Suppressor macrophage treated with lipopolysaccharide for 1 hour (primary cell): ENCODE measurements at regions not wholly inside any gene's neighbourhood (a gene's known extent, or its start where the extent isn't known, plus 50 kb on each side); places are given as distances from the start of the nearest gene placed in this dataset.
"Not testable (repeated sequence)": the region's sequence is repeated elsewhere in the genome, so short reads cannot be mapped to it uniquely, and the experiment has no call there.

Experiments
- DNase-seq, 3 donors: peaks; one replicate each; pipeline ENCODE4 v3.0.0-alpha.2; 2020 to 2022

DNA sequence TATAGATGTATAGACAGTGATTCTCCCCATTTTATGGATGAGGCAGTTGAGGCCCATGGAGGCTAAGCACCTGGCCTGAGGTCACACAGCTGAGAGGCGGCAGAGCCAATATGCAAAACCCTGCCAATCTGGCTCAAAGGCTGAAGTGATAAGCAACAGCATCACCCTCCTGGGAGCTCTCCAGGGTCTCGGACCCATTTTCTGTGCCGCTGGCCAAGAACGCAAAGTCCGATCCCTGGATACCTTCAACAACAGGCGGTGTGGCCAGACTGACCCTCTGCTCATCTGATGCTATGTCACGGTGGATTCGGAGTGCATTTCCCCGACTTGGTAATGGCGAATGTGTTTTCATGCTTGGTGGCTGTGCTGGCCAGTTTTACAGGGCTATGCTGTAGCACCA is 595.0 kb downstream of the TBC1D22A start:
- DNase-seq, result no peak

DNA sequence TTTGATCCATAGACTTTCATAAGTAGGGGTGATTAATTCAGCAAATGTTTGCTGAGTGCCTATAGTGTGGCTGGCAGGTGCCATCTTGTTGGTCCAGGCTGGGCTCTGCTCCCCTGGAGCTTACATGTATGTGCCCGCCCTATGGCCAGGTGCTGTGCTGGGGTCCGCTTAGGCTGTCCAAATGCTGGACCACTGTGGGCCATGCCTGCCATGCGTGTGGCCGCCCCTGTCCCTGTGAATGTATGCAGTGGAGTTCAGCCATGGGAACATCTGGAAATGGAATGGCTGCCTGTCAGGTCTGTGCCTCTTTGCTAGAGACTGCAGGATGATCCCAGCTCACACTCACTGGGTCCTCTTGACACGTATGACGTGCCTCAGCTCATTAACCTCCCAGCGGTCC is 594.6 kb downstream of the TBC1D22A start:
- no peak for DNase-seq

DNA sequence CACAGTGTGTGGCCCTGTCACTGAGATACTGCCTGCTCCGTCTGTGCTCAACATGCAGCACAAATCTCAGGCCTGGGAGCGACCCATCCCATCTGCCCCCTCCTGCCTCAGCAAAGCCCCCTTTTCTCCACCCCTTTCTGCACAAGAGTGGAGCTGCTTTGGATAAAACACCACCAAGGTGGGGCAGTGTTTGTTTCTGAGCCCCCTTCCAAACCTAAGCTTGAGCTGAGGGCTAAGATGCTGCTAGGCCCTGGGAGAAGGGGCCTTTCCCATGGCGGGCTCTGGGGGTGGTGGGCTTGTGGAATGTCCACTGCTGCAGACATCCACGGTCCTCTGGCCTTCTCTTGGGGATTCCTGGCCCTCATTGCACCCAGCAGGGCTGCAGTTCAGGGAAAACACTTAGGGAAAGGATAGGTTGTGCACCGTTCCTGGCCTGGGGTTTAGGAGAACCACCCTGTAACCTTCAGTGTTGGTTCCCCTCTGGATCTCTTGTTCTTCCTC is 594.1 kb downstream of the TBC1D22A start:
- DNase-seq, result no peak

DNA sequence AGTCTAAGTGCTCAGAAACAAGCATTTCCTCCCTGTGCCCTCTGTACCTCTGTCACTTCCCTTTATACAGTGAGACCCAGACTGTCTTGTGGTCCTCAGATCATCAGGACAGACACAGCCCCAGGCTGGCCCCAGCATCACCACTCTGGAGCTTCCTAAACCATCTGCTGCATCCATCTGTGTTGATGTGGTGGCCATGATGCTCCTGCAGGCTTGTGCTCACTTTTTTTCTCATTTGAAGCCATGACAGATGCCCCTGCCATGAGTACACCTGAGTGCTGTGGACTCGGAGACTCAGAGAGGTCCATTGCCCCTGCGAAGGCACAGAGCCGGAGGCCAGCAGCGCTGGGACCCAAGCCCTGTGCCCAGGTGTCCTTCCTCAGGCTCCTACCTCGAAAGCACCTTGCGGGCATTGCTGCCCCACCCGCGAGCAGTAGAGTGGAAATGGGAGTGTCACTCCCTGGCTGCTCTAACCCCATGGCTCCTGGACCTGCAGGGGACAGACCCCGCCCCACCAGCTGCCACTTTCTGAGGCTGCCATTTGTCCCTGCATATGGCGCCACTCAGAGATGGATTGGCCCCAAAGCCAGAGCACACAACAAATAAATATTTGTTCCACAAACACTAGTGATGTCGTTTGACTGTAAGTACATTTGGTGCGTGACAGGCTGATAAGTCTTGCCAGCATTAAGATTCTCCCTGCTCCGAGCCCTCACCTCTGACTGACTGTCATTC is 593.5 kb downstream of the TBC1D22A start:
- DNase-seq, result no peak

DNA sequence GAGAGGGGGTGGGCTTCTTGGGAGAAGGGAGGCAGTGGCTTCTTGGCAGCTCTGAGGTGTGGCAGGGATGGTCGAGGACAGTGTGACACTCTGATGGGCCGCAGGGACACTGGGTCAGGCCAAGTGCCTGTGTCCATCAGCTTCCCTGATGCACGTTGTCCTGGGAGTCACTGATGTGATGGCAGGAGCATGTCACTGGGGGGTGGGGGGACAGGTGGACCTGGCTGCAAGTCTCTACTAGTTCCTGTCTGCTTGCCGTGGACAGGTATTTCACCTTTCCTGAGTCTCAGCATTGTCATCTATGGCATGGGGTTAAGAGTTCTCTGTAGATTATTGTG is 592.9 kb downstream of the TBC1D22A start:
- no peak for DNase-seq

DNA sequence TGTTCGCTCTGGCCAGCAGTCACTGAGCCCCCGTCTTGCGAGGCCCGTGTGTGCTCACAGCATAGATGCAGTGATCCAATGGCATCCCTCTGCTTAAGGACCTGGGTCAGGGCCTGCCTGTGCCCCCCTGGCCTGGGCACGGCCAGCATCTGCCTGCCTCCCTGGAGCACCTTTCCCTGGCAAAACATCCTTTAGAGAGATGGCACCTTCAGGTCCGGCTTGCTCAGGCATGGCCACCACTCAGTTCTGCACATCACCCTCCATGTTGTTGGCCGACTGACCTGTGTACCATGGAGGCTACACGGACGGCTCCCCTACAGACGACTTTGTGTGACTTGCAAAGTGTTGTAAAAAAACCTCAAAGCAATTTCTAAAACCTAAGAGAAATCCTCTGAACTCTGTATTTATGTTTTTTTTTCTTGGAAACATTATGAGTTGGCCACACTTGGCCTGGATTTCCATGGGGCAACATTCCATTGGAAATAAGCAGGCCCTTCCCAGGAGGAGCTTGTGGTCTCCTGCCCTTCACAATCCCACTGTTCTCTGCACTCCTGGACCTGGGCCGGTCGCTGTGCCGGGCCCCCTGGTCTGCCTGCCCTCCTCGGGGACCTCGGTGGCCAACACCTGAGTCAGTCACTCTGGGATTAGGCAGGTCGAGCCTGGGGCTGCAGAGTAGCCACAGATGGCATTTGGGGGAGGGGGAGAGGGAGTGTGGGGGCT is 592.4 kb downstream of the TBC1D22A start:
- DNase-seq, result no peak

DNA sequence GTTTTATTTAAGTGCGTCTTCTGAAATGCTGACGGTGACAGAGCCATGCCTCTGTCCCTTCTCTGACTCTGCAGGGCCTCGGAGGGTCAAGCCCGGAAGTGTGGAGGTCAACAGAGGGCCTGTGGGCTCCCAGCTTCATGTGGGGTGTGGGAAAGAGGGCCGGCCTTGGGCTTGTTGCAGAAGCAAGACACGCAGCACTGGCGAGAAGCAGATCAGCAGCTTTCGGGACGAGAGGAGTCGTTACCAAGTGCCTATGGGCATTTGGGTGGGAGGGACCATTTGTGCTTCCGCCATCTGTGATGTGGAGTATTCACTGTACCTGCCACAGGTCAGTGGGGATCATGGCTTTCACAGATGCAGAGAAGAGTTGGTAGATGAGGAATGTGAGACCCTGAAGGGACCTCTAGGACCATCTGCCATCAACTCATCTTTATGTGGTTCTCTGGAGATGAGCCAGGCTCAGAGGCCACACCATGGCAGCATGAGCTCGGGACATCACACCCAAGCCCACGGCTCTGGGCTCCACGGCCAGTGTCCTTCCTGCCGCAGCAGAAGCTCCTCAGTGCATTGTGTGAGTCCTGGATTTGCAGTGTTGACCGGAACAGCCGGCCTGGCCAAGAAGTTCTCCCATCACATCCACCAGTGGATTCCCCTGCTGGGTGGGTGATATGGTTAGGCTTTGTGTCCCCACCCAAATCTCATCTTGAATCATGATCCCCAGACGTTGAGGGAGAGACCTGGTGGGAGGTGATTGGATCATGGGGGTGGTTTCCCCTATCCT is 590.7 kb downstream of the TBC1D22A start:
- no peak for DNase-seq

DNA sequence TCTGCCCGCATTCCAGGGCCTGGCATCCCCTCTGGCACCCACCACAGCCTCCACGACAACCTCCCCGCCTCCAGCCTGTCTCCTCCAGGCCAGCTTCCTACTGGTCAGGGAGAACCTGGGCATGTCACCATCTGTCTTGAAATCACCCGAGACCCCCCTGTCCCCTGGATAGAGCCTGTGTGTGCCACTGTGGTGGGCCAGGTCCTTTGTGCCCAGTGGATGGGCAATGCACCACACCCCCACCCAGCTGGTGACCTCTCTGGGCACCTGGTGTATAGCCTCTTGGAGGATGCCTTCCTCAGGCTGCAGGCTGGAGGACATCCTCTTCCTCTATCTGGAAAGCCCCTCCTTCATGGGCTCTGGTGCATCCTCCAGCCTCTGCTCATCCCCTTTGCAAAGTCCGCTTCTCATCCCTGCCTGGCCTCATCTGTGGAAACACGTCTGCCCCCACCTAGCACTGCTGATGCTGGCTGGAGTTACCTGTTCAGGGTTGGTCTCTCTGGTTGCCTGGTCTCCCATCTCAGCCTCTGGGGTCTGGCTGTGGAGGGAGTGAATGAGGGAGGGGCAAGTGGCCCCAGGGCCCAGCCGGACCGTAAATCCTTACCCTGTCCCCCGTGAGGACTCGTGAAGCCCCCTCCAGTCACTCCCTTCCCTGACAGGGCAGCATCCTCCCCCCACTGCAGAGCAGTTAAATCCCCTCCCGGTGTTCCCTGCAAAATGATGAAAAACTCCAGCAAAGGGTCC is 589.6 kb downstream of the TBC1D22A start:
- no peak for DNase-seq

DNA sequence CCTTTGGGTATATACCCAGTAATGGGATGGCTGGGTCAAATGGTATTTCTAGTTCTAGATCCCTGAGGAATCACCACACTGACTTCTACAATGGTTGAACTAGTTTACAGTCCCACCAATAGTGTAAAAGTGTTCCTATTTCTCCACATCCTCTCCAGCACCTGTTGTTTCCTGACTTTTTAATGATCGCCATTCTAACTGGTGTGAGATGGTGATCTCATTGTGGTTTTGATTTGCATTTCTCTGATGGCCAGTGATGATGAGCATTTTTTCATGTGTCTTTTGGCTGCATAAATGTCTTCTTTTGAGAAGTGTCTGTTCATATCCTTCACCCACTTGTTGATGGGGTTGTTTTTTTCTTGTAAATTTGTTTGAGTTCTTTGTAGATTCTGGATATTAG is 583.8 kb downstream of the TBC1D22A start:
- DNase-seq, result not testable (repeated sequence)

DNA sequence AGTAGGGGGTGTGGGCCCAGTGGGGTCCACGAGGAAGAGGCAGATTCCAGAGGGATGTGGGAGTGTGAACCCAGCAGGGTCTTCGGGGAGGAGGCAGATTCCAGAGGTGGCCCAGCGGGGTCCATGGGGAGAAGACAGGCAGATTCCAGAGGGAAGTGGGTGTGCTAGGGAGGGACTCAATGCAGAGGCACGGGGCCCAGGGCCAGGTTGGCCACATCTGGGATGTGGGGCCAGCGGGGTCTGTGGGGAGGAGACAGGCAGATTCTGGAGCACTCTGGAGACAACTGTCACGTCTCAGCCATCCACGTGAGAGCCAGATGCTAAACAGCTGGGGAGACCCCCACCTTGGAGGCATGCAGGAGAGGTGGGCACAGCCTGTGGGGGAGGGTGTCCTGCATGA is 582.6 kb downstream of the TBC1D22A start:
- no peak for DNase-seq

DNA sequence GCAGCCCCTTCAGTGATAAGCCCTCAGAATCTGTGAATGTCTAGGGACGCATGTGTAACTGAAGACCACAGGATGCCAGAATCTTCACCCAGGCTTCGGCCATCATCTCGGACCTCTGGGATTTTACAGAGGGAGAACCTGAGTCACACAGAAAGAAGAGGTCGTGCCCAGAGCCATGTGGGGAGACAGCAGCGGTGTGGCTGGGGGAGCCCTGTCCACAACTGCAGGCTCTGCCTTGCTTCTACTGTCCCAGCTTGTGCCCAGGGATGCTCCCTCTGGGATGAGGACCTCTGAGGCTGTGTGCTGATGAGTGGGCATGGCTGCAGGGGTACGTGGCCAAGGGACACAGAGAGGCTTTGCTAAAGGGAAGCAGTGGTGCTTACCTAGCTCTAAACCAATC is 582.0 kb downstream of the TBC1D22A start:
- no peak for DNase-seq

DNA sequence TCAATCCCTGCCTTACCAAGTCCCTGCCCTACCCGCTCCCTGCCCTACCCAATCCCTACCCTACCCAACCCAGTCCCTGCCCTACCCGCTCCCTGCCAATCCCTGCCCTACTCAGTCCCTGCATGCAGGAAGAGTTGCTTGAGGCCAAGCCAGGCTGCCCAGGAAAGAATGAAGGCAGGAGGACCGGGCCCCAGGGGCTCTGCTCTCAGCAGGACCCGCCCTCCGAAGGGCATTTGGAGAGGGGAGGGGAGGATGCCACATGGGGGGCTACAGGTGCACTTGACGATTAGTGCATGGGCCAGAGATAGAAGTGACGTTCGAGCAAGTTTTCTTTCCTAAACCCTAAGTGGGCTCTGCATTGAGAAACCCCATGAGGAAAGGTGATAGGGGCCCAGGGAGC is 581.2 kb downstream of the TBC1D22A start:
- no peak for DNase-seq

DNA sequence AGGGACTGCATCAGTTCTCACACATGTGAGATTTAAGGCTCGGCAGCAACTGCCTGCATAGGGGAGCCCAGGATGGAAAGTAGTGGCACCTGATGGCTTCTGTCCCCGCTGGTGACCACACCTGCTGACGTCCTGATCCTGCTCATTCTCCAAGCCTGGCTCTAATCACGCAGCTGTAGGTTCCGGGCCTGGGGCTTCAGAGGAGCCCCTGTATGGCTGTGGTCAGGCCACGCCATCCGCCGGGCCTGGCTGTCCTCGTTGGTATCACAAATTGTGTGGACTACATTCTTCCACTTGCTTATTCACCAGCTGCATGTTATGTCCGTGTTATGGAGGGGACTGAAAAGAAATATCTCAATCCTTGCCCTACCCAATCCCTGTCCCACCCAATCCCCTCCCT is 580.0 kb downstream of the TBC1D22A start:
- no peak for DNase-seq

DNA sequence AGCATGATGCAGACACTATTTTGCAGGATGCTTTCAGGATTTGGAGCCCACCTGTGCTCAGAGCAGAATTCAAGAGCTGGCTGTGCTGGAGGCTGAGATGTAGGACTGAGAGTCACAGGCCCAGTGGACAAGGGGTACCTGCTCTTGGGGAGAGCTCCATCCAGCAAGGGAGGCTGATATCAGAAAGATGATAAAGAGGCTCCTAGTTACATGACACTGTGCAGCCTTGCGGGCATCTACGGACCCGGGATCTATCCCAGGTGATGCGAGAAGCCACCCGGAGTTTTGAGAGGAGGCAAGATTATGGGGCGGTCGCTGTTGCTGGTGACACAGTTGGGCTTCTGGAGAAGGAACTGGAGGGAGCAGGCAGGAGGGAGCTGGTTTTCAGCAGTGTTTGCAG is 579.0 kb downstream of the TBC1D22A start:
- DNase-seq, result no peak

DNA sequence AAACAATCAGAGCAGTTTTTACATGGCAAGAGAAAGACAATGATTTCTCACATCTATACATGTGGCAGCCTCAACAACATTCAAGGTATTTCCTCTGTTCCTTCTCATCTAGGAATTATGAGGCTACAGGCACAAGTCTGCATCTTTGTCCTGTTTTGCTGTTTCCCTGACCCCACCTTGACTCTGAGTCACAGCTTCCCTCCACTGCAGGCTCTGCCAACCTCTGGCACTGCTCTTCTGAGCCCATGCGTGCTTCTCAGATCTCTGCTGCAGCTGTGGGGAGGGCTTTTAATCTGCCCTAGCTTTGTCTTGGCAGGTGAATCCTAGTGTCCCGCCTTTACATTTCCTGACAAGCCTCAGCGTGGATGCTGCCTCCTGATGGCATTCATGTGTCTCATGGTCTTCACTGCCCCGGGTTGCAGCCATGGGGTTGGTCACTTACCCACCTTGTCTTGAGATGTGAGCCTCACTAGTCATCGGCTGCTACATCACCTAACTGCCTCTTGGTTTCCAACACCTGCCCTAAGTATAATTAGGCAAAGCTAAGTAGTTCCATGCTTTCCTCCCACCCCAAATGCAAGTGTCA is 578.5 kb downstream of the TBC1D22A start:
- no peak for DNase-seq

DNA sequence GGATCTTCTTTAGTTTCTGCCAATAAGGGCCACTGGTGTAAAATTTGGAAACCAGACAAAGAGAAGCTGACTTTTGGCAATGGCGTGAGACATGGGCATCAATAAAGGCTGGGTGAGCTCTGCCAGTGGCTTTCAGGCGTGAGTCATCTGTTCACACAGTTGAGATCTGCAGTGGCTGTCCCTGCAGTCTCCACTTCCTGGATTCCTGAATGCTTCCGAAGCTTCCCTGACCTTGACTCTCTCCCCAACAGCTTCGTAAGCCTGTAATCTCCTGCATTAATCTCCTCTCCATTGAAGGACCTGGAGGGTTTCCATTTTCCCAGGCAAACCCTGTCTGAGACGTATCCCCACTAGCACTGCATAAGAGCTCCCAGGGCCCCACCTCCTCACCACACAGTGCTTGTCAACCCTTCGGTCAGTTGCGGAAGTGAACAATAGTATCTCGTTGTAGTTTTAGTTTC is 574.7 kb downstream of the TBC1D22A start:
- peak in 2 of 3 donors; percentile 19 to 34 for DNase-seq

DNA sequence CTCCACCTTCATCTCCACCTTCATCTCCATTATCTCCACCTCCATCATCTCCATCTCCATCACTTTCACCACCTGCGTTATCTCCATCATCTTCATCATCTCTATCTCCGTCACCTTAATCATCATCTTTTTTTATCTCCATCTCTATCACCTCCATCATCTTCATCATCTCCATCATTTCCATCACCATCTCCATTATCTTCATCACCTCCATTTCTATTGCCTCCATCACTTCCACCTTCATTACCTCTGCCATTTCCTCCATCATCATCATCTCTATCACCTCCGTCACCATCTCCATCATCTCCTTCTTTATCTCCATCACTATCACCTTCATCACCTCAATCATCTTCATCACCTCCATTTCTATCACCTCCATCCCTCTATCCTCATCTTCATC is 573.5 kb downstream of the TBC1D22A start:
- DNase-seq, result no peak

DNA sequence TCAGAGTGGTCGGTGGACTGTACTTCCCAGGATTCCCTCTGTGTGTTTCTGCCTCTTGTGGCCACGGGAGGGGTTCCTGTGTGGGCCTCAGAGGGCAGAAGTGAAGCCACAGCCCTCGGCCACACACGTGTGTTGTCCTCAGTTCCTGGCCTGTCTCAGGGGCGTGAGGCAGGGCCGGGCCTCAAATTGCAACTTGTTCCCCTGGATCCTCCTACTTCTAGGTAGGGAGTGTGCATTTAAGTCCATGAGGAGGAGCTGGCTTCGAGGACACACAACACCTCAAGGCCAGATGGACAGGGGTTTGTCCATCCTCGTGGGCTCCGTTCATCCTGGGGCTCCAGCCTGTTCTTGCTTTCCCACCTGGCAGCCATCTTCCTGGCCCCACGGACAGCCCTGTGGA is 573.0 kb downstream of the TBC1D22A start:
- no peak for DNase-seq

DNA sequence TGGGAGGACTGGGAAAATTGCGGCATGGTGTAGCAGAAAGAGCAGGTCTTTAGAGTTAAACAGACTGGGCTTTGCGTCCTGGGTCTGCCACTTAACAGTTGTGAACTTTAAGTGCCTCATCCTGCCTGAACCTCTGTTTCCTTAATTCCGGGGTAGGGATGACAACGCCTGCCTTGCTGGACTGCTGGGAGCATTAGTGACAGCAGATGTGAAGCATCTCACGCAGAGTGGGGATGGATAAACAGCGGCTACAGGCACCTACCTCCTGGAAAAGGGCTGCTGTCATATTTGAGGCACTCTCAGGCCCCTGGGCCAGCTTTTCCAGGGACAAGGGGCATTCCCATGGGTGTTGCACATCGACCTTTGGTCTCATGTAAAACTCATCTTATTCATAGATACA is 572.2 kb downstream of the TBC1D22A start:
- no peak for DNase-seq

DNA sequence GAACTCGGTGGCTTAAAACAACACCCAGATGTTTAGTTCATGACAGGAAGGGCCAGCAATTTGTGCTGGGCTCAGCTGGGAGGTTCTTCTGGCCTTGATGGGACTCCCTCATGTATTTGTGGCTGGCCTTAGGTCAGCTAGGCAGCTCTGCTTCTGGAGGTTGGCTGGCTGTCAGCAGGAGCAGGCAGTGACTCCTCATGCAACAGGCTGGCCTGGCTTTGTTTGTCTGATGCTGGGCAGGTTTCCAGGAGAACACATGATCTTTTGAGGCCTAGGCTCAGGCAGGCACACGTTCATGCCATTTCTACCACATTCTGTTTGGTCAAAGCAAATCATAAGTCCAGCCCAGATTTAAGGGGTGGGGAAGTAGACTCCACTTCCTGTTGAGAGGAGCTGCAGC is 571.2 kb downstream of the TBC1D22A start:
- DNase-seq, result no peak

DNA sequence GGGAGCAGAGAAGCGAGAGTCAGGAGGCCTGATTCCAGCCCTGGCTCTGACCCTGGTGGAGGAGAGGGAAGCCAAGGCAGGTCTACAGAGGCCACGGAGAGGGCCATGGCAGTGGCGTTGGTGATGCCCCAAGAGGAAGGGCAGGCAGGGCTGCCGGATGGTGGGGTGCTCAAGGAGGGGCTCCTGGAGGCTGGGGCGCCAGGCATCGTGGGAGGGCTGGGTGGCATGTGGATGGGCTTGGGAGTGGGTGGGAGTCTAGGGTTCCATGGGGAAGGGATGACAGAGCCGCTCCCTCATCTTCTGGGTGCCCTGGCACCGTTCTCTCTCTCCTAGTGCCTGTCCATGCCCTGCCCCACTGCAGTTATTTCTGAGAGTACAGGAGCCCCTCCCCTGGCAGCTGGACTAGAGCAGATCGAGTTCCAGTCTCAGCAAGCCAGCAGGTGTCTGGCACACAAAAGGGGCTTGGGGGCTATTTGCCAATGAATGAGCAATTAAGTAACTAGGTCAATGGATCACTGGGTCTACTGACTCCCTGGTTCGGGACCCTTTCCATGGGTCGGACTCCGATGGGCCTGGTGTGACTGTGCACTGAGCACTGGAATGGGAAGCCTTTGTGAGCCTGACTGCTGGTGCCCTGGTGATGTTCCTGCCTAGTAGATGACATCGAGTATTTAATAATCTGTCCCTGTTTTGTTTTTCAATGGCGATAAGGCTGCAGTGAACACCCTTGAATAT is 570.0 kb downstream of the TBC1D22A start:
- no peak for DNase-seq

DNA sequence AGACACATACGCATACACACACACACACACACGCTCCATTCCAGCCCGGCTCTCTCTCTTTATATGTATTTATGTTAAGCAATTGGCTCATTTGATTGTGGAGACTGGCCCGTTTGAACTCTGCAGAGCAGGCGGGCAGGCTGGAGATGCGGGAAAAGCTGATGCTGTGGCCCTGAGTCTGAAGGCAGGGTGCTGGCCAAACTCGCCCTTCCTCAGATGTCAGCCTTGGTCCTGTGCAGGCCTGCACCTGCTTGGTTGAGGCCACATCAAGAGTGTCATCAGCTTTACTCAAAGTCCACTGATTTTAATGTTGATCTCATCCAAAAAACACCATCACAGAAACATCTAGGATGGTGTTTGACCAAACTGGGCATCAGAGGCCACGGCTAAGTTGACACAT is 569.3 kb downstream of the TBC1D22A start:
- DNase-seq, result no peak
